Fibroblast of pulmonary artery (primary cell): ENCODE measurements at regions not wholly inside any gene's neighbourhood (a gene's known extent, or its start where the extent isn't known, plus 50 kb on each side); places are given as distances from the start of the nearest gene placed in this dataset.

ENCODE experiments used
- DNase-seq: peaks from one replicate; pipeline ENCODE4 v3.0.0-alpha.2; 2010; ENCODE audit warnings: low read depth
- H3K4me3 ChIP-seq: replicated peaks from 2 replicates; pipeline ENCODE4 v1.5.1; 2011; ENCODE audit warnings: low read depth, mild to moderate bottlenecking, control low read depth, low read length, moderate library complexity
- TF ChIP-seq, protein P1 (sequence below): IDR thresholded peaks from 2 replicates; pipeline ENCODE4 v1.5.1; 2011; ENCODE audit warnings: mild to moderate bottlenecking, control low read depth, low read length, inconsistent platforms; ENCODE audit errors: missing control alignments

DNA sequence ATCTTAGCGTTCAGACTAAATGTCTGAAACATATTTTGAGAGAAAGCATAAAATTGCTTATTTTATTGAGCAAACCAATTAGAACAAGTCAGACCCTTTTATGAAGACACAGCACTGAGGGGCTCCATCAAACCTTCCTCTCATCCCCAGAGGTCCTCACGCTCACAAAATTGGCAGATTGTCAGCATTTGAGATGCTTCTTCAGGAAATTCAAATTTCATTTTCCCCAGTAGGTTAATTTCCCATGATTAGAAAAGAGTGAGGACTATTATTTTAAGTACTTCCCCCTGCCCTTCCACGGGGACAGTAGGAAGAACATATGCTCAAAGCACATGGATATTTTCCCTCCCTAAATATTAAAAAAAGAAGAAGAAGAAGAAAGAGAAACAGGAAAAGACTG, 851.8 kb downstream of the BRD1 start:
- DNase-seq = no peak
- H3K4me3 ChIP-seq = no peak overlapping the region
- TF ChIP-seq, protein P1, sequence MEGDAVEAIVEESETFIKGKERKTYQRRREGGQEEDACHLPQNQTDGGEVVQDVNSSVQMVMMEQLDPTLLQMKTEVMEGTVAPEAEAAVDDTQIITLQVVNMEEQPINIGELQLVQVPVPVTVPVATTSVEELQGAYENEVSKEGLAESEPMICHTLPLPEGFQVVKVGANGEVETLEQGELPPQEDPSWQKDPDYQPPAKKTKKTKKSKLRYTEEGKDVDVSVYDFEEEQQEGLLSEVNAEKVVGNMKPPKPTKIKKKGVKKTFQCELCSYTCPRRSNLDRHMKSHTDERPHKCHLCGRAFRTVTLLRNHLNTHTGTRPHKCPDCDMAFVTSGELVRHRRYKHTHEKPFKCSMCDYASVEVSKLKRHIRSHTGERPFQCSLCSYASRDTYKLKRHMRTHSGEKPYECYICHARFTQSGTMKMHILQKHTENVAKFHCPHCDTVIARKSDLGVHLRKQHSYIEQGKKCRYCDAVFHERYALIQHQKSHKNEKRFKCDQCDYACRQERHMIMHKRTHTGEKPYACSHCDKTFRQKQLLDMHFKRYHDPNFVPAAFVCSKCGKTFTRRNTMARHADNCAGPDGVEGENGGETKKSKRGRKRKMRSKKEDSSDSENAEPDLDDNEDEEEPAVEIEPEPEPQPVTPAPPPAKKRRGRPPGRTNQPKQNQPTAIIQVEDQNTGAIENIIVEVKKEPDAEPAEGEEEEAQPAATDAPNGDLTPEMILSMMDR = no peak

DNA sequence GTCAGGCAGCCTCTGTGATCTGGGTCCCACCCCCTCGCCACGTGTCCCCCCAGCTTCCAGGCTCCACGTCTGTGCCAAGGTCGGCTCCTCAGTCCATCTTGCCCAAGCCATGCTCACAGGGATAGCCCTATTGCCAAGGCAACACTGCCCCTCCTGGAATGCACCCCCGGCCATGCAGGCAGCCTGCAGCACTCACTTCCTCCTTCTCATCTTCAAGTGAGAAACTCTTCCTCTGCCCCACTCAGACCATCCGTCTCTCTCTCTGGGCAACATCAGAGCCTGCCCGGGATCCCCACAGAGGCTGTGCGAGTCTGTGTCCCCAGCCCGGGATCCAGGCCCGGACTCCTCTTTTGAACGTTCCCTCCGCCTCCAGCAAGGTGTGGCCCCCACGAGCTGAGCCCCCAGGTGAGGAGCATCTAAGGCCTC, 852.3 kb downstream of the BRD1 start:
- TF ChIP-seq, protein P1 = no peak
- H3K4me3 ChIP-seq = no peak overlapping the region
- no peak for DNase-seq

DNA sequence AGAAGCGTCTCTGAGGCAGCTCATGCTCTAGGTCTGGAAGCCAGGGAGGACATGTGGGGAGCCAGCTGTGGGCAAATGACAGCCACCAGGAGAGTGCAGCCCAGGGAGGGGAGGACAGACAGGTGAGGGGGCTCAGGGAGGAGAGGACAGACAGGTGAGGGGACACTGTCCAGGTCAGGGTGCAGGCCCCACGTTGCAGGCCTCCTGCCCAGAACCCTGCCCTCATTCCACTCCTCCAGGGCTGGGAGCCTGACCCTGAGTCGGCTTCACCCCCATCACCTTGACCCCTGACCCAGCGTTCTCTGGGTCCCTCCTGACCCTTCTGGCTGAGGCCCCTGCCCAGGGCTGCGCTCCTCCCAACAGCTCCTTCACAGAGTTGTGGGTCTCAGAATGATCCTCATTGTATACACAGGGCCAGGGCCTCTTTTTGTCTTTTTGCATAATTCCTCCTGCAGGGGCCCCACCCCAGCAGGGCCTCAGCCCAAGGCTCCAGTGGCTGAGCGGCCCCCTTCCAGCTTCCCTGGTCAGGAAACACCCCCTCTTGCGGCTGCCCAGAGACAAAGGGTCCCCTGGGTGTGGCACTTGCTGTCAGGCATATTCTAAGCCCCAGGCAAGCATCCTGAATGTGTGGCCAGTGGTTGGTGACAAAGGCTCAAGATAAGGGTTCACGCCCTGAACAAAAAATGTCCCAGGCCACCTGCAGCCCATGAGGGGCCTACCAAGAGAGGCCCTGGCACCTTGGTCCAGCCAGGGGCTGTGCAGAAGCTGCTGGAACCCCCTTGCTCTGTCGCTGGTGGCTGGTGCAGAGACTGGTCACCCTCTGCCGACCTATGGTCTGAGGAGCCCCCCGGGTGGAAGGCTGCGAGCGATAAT, 853.0 kb downstream of the BRD1 start:
- TF ChIP-seq, protein P1 = no peak
- no peak overlapping the region for H3K4me3 ChIP-seq
- no peak for DNase-seq

DNA sequence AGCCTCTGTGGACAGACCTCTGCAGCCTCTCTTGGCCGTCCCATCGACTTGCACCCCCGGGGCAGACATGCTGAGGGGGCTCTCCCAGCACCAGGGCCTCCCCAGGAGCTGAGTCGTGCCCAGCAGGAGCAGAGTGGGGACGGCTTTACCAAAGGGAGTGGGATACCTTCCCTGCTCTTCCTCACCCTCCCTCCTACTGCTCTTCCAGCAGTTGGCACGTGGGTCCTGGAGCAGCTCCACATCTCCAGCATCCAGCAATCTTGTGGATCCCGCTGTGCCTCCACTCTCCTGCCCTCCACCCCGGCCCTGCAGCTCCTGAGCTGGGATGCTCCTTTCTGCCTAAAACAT, 854.0 kb downstream of the BRD1 start:
- no peak for DNase-seq
- TF ChIP-seq, protein P1 = no peak
- H3K4me3 ChIP-seq = no peak overlapping the region

DNA sequence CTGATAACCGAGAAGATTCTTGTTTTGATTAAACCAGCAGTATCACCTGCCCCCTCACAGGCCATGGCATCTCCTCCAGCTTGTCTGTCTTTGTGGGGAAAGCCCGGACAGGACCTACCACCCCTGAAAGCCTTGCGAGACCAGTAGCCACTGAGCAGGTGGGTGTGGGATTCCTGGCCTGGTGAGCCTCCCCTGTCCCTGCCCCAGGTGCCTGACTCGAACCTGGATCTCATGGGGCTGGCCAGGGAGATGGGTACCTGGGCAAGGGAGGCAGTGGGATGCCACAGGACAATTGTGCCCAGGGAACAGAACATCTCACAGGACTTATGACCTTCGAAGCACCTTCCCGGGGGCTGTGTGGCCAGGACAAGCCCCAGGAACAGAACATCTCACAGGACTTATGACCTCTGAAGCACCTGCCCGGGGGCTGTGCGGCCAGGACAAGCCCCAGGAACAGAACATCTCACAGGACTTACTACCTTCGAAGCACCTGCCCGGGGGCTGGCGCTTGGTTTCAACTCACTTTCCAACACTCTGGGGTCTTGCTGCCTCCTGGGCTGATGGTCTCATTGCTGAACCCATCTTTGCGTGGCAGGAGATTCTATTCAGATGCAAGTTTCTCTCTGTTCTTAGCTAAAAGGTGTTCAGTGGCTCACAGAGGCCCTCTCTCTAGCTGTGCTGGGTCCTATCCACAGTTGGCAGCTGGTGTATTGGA, 854.5 kb downstream of the BRD1 start:
- no peak overlapping the region for H3K4me3 ChIP-seq
- DNase-seq = no peak
- TF ChIP-seq, protein P1 = no peak

DNA sequence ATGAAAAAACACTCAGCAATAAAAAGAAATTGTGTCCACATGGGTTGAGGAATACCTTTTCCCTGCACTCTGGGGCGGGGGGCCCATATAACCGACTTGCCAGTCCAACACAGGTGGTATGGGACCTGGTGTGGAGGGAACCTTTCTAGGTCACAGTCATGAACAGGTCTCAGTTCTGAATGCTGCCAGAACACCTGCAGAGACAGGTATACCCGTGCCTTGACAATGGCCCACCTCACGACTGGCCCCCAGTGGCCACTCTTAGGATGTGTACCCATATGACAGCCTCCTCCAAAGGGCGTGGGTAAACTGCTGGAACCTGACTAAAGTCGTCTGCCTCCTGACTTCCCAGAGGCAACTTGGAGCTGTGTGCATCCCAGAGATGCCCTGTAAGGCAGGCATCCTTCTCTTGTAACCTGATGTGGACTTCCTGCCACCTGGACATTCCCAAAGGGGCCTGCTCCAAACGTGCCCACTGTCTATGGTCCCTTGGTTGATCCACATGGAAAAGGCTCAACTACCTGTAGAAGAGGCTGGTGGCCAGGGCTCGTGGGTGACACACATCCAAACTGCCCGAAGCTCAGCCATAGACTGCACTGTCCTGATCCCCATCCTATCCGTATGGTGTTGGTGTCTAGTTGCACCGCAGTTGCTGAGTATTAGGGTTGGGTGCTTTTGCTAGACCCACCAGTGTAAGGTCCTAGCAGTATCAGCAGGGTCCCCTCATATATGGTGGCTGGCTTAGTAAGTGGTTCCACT, 859.3 kb downstream of the BRD1 start:
- DNase-seq = no peak
- TF ChIP-seq, protein P1 = no peak
- H3K4me3 ChIP-seq = no peak overlapping the region
